Panc1 (cell line): ENCODE measurements at regions not wholly inside any gene's neighbourhood (a gene's known extent, or its start where the extent isn't known, plus 50 kb on each side); places are given as distances from the start of the nearest gene placed in this dataset.

ENCODE experiments used
- ATAC-seq: fragments of 200-7000 bp; cut with Tn5 transposase; 2 replicates; pipeline ENCODE4 v1.9.1; 2020; ENCODE audit warnings: mild to moderate bottlenecking, moderate library complexity
- BruUV-seq: library from RNA; stranded (reverse); fragments of 400-500 nt; replicated peaks from 2 replicates; lab custom pipeline; 2021; lab: Mats Ljungman, UMichigan
- CTCF ChIA-PET: fragments of 300-600 bp; sonication (Branson Sonifier 250); formaldehyde crosslinking; loops from one replicate; lab custom pipeline; 2022; ENCODE audit warnings: antibody characterized with exemption; lab: Charles Lee
- POLR2A ChIA-PET: fragments of 300-600 bp; sonication (Branson Sonifier 250); formaldehyde crosslinking; loops from one replicate; lab custom pipeline; 2022; ENCODE audit warnings: antibody characterized with exemption; lab: Charles Lee
- DNase-seq: peaks from one replicate; pipeline ENCODE4 v3.0.0-alpha.2; 2010; ENCODE audit warnings: low read depth, low spot score
- H3K27ac ChIP-seq: 2 replicates; pipeline ENCODE4 v1.5.1; 2011; ENCODE audit warnings: mild to moderate bottlenecking, low read length, inconsistent platforms
- H3K27me3 ChIP-seq: fragments of 200-500 bp; sonication (Bioruptor generic); 2 replicates; pipeline ENCODE4 v1.6.0; 2014; ENCODE audit warnings: low read length, inconsistent platforms; ENCODE audit not compliant: control insufficient read depth, insufficient read depth
- H3K36me3 ChIP-seq: fragments of 200-500 bp; sonication (Bioruptor generic); 2 replicates; pipeline ENCODE4 v1.5.1; 2014; ENCODE audit warnings: inconsistent platforms, mild to moderate bottlenecking, low read length, moderate library complexity; ENCODE audit not compliant: control insufficient read depth, insufficient read depth
- H3K4me1 ChIP-seq: 2 replicates; pipeline ENCODE4 v1.5.1; 2011; ENCODE audit warnings: inconsistent platforms, mild to moderate bottlenecking, low read length, moderate library complexity; ENCODE audit not compliant: control insufficient read depth, insufficient read depth
- H3K4me3 ChIP-seq, 2 experiments: 2 replicates each; pipeline ENCODE4 v1.5.1; 2011 to 2012; ENCODE audit warnings: low read depth in 2 of 2, low read length in 2 of 2, mild to moderate bottlenecking in 2 of 2, inconsistent platforms in 1 of 2, moderate library complexity in 1 of 2
- H3K9me3 ChIP-seq: fragments of 200-500 bp; sonication (Bioruptor generic); 2 replicates; pipeline ENCODE4 v1.5.1; 2014; ENCODE audit warnings: low read depth, mild to moderate bottlenecking, inconsistent platforms, low read length, moderate library complexity; ENCODE audit not compliant: control insufficient read depth, insufficient read depth
- POLR2AphosphoS5 ChIP-seq: IDR thresholded peaks from 2 replicates; pipeline ENCODE4 v1.6.1; 2012; ENCODE audit warnings: mild to moderate bottlenecking, low read depth, low read length, moderate library complexity
- REST ChIP-seq, 2 experiments: IDR thresholded peaks; 2 replicates each; pipeline ENCODE4 v1.6.1; 2011 to 2012; ENCODE audit warnings: low read depth in 2 of 2, control low read depth in 1 of 2, low read length in 1 of 2, mild to moderate bottlenecking in 1 of 2, moderate library complexity in 1 of 2; ENCODE audit not compliant: insufficient read depth in 1 of 2
- SIN3A ChIP-seq: IDR thresholded peaks from 2 replicates; pipeline ENCODE4 v1.6.1; 2012; ENCODE audit warnings: low read depth, mild to moderate bottlenecking, low read length, moderate library complexity, borderline replicate concordance; ENCODE audit not compliant: insufficient read depth
- TCF7L2 ChIP-seq: IDR thresholded peaks from 2 replicates; pipeline ENCODE4 v1.6.1; 2011; ENCODE audit warnings: mild to moderate bottlenecking, low read depth, low read length, inconsistent platforms
- in situ Hi-C: cut with HindIII; loops from 2 replicates; pipeline ENCODE4 v1.10.0; 2016; ENCODE audit warnings: low sequenced_read_pairs, low pct_unique_long_range_greater_than_20kb
- intact Hi-C: fragments of 100-400 bp; cut with micrococcal nuclease; formaldehyde crosslinking; loops from one replicate; pipeline ENCODE4 v1.10.0; 2022; ENCODE audit not compliant: unreplicated experiment
- TF ChIP-seq, protein P1 (sequence below): fragments of 450-650 bp; IDR thresholded peaks from 2 replicates; pipeline ENCODE4 v1.5.1; 2017; ENCODE audit warnings: mild to moderate bottlenecking

GRCh38 chr2:144229296-144229695 is 290.6 kb downstream of the ZEB2 start:
- no peaks in the 10 kb centered on the region for H3K36me3 ChIP-seq
- ChIA-PET CTCF (no interaction called here), POLR2A (no interaction called here)
- no peaks in the 10 kb centered on the region for H3K4me1 ChIP-seq
- ATAC-seq (no peak), DNase-seq (no peak)
- H3K27ac ChIP-seq, result no peak overlapping the region
- no peak for TF ChIP-seq SIN3A
- no peak for TF ChIP-seq TCF7L2
- TF ChIP-seq POLR2AphosphoS5, result no peak
- no peak for TF ChIP-seq REST (IDR thresholded peaks at IDR 0.05; ENCODE audit: insufficient read depth in 1 of 2, low read depth in 2 of 2, low read length in 1 of 2)
- TF ChIP-seq, protein P1, sequence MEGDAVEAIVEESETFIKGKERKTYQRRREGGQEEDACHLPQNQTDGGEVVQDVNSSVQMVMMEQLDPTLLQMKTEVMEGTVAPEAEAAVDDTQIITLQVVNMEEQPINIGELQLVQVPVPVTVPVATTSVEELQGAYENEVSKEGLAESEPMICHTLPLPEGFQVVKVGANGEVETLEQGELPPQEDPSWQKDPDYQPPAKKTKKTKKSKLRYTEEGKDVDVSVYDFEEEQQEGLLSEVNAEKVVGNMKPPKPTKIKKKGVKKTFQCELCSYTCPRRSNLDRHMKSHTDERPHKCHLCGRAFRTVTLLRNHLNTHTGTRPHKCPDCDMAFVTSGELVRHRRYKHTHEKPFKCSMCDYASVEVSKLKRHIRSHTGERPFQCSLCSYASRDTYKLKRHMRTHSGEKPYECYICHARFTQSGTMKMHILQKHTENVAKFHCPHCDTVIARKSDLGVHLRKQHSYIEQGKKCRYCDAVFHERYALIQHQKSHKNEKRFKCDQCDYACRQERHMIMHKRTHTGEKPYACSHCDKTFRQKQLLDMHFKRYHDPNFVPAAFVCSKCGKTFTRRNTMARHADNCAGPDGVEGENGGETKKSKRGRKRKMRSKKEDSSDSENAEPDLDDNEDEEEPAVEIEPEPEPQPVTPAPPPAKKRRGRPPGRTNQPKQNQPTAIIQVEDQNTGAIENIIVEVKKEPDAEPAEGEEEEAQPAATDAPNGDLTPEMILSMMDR, result no peak
- no peaks in the 10 kb centered on the region for H3K27me3 ChIP-seq
- H3K9me3 ChIP-seq, result no peaks in the 10 kb centered on the region
- no peak overlapping the region for H3K4me3 ChIP-seq
- intact Hi-C loops, result no loop called here
- in situ Hi-C loops, result no loop called here
- no TSS peak for BruUV-seq

DNA sequence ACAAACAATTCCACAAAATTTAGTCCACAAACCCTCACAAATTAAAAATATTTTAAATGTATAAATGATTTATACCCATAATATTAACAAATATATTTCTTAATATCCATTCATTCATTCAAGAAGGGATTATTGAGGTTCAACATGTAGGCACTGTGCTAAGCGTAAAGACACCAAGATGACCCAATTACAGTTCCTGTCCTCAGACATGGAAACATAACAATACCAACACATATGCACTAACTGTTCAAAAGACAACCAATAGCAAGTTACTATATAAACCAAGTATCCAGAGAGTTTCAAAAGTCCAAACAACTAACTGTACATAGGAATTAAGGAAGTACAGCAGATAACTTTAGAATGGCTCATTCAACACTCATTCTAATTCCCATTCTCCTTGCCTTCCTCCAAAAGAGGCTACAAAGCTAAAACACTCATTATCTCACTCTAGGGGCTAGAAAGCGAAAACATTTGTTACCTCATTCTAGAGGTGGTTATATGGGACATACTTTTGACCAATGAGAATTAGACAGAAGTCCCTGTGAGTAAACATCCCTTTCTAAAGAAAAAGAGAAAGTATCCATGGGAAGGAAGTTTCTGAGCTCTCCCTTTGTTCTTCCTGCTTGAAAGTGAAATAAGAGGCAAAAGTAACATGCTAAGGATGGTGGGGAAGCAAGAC is 292.4 kb downstream of the ZEB2 start:
- in situ Hi-C loops, result no loop called here

More for the DNA sequence above, 292.4 kb downstream of the ZEB2 start:
- TF ChIP-seq SIN3A, result no peak
- TF ChIP-seq, protein P1, result no peak
- H3K27me3 ChIP-seq, result no peaks in the 10 kb centered on the region
- BruUV-seq, result no TSS peak
- H3K9me3 ChIP-seq, result no peaks in the 10 kb centered on the region
- intact Hi-C loops, result no loop called here
- H3K27ac ChIP-seq, result no peak overlapping the region
- POLR2A ChIA-PET, result no interaction called here
- no peaks in the 10 kb centered on the region for H3K36me3 ChIP-seq
- DNase-seq, result no peak
- ATAC-seq, result no peak
- H3K4me1 ChIP-seq, result no peaks in the 10 kb centered on the region
- CTCF ChIA-PET, result no interaction called here
- no peak overlapping the region for H3K4me3 ChIP-seq
